Naive thymus-derived CD4-positive, alpha-beta T cell (primary cell): ENCODE measurements at regions not wholly inside any gene's neighbourhood (a gene's known extent, or its start where the extent isn't known, plus 50 kb on each side); places are given as distances from the start of the nearest gene placed in this dataset.

ENCODE experiments used
- ATAC-seq: fragments of 150-1000 bp; cut with Tn5 transposase; 2 replicates; pipeline ENCODE4 v1.10.0; 2021; ENCODE audit warnings: mild to moderate bottlenecking, moderate library complexity
- CTCF ChIA-PET: fragments of 350-600 bp; sonication (Branson Sonifier 250); formaldehyde crosslinking; loops from one replicate; lab custom pipeline; 2021; ENCODE audit warnings: antibody characterized with exemption; lab: Charles Lee
- POLR2A ChIA-PET: fragments of 350-600 bp; sonication (Branson Sonifier 250); formaldehyde crosslinking; loops from one replicate; lab custom pipeline; 2021; ENCODE audit warnings: antibody characterized with exemption, inconsistent platforms; lab: Charles Lee
- DNase-seq, 9 donors: peaks; one replicate each; pipeline versions ENCODE4 v3.0.0 to v3.0.0-alpha.2; 2020 to 2022; ENCODE audit warnings: mixed read lengths in 1 of 9
- H3K27ac ChIP-seq: one replicate; pipeline ENCODE4 v1.7.0; 2013; ENCODE audit warnings: mild to moderate bottlenecking, low read depth, low read length, moderate library complexity
- H3K27me3 ChIP-seq, 2 donors: one replicate each; pipeline ENCODE4 v1.7.0; 2013; ENCODE audit warnings: low read length in 2 of 2, mild to moderate bottlenecking in 2 of 2, moderate library complexity in 2 of 2; ENCODE audit not compliant: control insufficient read depth in 2 of 2, insufficient read depth in 2 of 2
- H3K36me3 ChIP-seq, 3 experiments: 1 replicate in 2 of 3; 2 replicates in 1 of 3; pipeline ENCODE4 v1.7.0; 2013; ENCODE audit warnings: low read length in 3 of 3, mild to moderate bottlenecking in 3 of 3, moderate library complexity in 1 of 3; ENCODE audit not compliant: insufficient read depth in 3 of 3, control insufficient read depth in 2 of 3
- H3K4me1 ChIP-seq, 2 donors: one replicate each; pipeline ENCODE4 v1.7.0; 2013; ENCODE audit warnings: low read length in 2 of 2, mild to moderate bottlenecking in 2 of 2, moderate library complexity in 1 of 2; ENCODE audit not compliant: control insufficient read depth in 2 of 2, insufficient read depth in 2 of 2
- H3K4me3 ChIP-seq: 2 replicates; pipeline ENCODE4 v1.7.0; 2013; ENCODE audit warnings: mild to moderate bottlenecking, low read length
- H3K9me3 ChIP-seq, 3 experiments: 1 replicate in 2 of 3; 2 replicates in 1 of 3; pipeline ENCODE4 v1.7.0; 2013; ENCODE audit warnings: low read length in 3 of 3; ENCODE audit not compliant: control insufficient read depth in 2 of 3
- H3K27ac Mint-ChIP-seq, 9 donors: one replicate each; pipeline ENCODE4 v1.8.0; 2020 to 2022; ENCODE audit warnings: mixed read lengths in 9 of 9, mild to moderate bottlenecking in 8 of 9, moderate library complexity in 5 of 9, inconsistent platforms in 2 of 9
- H3K27me3 Mint-ChIP-seq, 5 donors: one replicate each; pipeline ENCODE4 v1.8.0; 2021 to 2022; ENCODE audit warnings: mixed read lengths in 5 of 5, mild to moderate bottlenecking in 1 of 5
- H3K36me3 Mint-ChIP-seq, 5 donors: one replicate each; pipeline ENCODE4 v1.8.0; 2020 to 2022; ENCODE audit warnings: mixed read lengths in 5 of 5, mild to moderate bottlenecking in 3 of 5, inconsistent platforms in 1 of 5
- H3K4me1 Mint-ChIP-seq, 7 donors: one replicate each; pipeline ENCODE4 v1.8.0; 2020 to 2022; ENCODE audit warnings: mixed read lengths in 7 of 7, mild to moderate bottlenecking in 3 of 7, inconsistent platforms in 1 of 7
- H3K4me3 Mint-ChIP-seq, 10 donors: one replicate each; pipeline ENCODE4 v1.8.0; 2020 to 2022; ENCODE audit warnings: mild to moderate bottlenecking in 10 of 10, mixed read lengths in 10 of 10, moderate library complexity in 6 of 10, inconsistent platforms in 2 of 10
- H3K9me3 Mint-ChIP-seq, 11 donors: one replicate each; pipeline ENCODE4 v1.8.0; 2020 to 2022; ENCODE audit warnings: mixed read lengths in 11 of 11, mild to moderate bottlenecking in 4 of 11, inconsistent platforms in 1 of 11, moderate library complexity in 1 of 11
- intact Hi-C, 2 donors: fragments of 100-400 bp; cut with micrococcal nuclease; formaldehyde crosslinking; loops; one replicate each; pipeline ENCODE4 v1.15.1; 2023

- no peak overlapping the region for H3K27ac ChIP-seq
- ChIA-PET CTCF (no interaction called here), POLR2A (no interaction called here)
- H3K36me3 ChIP-seq = no peaks in the 10 kb centered on the region
- intact Hi-C loops = no loop called here
- no peaks in the 10 kb centered on the region for H3K36me3 Mint-ChIP-seq
- no peaks in the 10 kb centered on the region for H3K4me1 Mint-ChIP-seq
- no peaks in the 10 kb centered on the region for H3K4me1 ChIP-seq
- no peak overlapping the region for H3K4me3 Mint-ChIP-seq
- H3K9me3 ChIP-seq = no peaks in the 10 kb centered on the region
- DNase-seq = no peak
- H3K27me3 ChIP-seq = no peaks in the 10 kb centered on the region
- H3K9me3 Mint-ChIP-seq = peaks cover 0 to 3% (median 0%) of the 10 kb centered on the region in 11 donors
- H3K27ac Mint-ChIP-seq = no peak overlapping the region
- no peaks in the 10 kb centered on the region for H3K27me3 Mint-ChIP-seq
- no peak overlapping the region for H3K4me3 ChIP-seq
- no peak for ATAC-seq
These were observed 181.9 kb upstream of the CDH7 start for GRCh38 chr18:65568866-65569265.

- Mint-ChIP-seq H3K9me3 (peaks cover 0 to 6% (median 0%) of the 10 kb centered on the region in 11 donors), H3K27ac (no peak overlapping the region), H3K36me3 (no peaks in the 10 kb centered on the region), H3K4me3 (no peak overlapping the region), H3K4me1 (no peaks in the 10 kb centered on the region), H3K27me3 (no peaks in the 10 kb centered on the region)
- no peak overlapping the region for H3K4me3 ChIP-seq
- ChIA-PET POLR2A (interaction anchor here (0.6 kb wide), 1 partner anchor 205 kb away, joined by 3 read pairs; no protein-coding TSS in a partner anchor), CTCF (no interaction called here)
- H3K9me3 ChIP-seq = no peaks in the 10 kb centered on the region
- H3K27me3 ChIP-seq = no peaks in the 10 kb centered on the region
- DNase-seq (no peak), ATAC-seq (no peak)
- intact Hi-C loops = no loop called here
- H3K36me3 ChIP-seq = no peaks in the 10 kb centered on the region
- no peaks in the 10 kb centered on the region for H3K4me1 ChIP-seq
- no peak overlapping the region for H3K27ac ChIP-seq
These were observed 183.4 kb upstream of the CDH7 start for GRCh38 chr18:65567372-65567771.

- no peak overlapping the region for H3K4me3 Mint-ChIP-seq
- peaks cover 0 to 30% (median 5%) of the 10 kb centered on the region in 11 donors for H3K9me3 Mint-ChIP-seq
- DNase-seq = no peak
- no peak overlapping the region for H3K27ac Mint-ChIP-seq
- H3K9me3 ChIP-seq = no peaks in the 10 kb centered on the region
- H3K4me3 ChIP-seq = no peak overlapping the region
- POLR2A ChIA-PET = no interaction called here
- H3K4me1 Mint-ChIP-seq = no peaks in the 10 kb centered on the region
- intact Hi-C loops = no loop called here
- CTCF ChIA-PET = no interaction called here
- H3K27ac ChIP-seq = no peak overlapping the region
- H3K4me1 ChIP-seq = no peaks in the 10 kb centered on the region
- no peaks in the 10 kb centered on the region for H3K27me3 Mint-ChIP-seq
- no peaks in the 10 kb centered on the region for H3K36me3 ChIP-seq
- H3K36me3 Mint-ChIP-seq = no peaks in the 10 kb centered on the region
- ATAC-seq = no peak
- no peaks in the 10 kb centered on the region for H3K27me3 ChIP-seq
These were observed 202.5 kb upstream of the CDH7 start for GRCh38 chr18:65548316-65548715.

GRCh38 chr18:65547046-65547445 lies 203.8 kb upstream of the CDH7 start:
- CTCF ChIA-PET = no interaction called here

GRCh38 chr18:65544701-65545100 lies 206.1 kb upstream of the CDH7 start:
- Histone ChIP-seq H3K4me1 (no peaks in the 10 kb centered on the region), H3K36me3 (no peaks in the 10 kb centered on the region), H3K27me3 (no peaks in the 10 kb centered on the region), H3K4me3 (no peak overlapping the region), H3K9me3 (no peaks in the 10 kb centered on the region), H3K27ac (no peak overlapping the region)
- Mint-ChIP-seq H3K36me3 (no peaks in the 10 kb centered on the region), H3K4me3 (no peak overlapping the region), H3K27ac (no peak overlapping the region), H3K27me3 (no peaks in the 10 kb centered on the region), H3K9me3 (peaks cover 0 to 30% (median 5%) of the 10 kb centered on the region in 11 donors), H3K4me1 (no peaks in the 10 kb centered on the region)
- ATAC-seq (no peak), DNase-seq (no peak)
- ChIA-PET CTCF (no interaction called here), POLR2A (no interaction called here)
- intact Hi-C loops = no loop called here

More at GRCh38 chr18:65547046-65547445, 203.8 kb upstream of the CDH7 start:
- intact Hi-C loops = no loop called here
- DNase-seq = no peak
- POLR2A ChIA-PET = no interaction called here
- Mint-ChIP-seq H3K36me3 (no peaks in the 10 kb centered on the region), H3K4me1 (no peaks in the 10 kb centered on the region), H3K27me3 (no peaks in the 10 kb centered on the region), H3K27ac (no peak overlapping the region), H3K4me3 (no peak overlapping the region), H3K9me3 (peaks cover 0 to 30% (median 5%) of the 10 kb centered on the region in 11 donors)
- no peak overlapping the region for H3K27ac ChIP-seq
- H3K9me3 ChIP-seq = no peaks in the 10 kb centered on the region
- H3K4me1 ChIP-seq = no peaks in the 10 kb centered on the region
- no peaks in the 10 kb centered on the region for H3K27me3 ChIP-seq
- no peaks in the 10 kb centered on the region for H3K36me3 ChIP-seq
- no peak overlapping the region for H3K4me3 ChIP-seq
- no peak for ATAC-seq

- Histone ChIP-seq H3K4me1 (no peaks in the 10 kb centered on the region), H3K27ac (no peak overlapping the region), H3K9me3 (no peaks in the 10 kb centered on the region), H3K4me3 (no peak overlapping the region), H3K27me3 (no peaks in the 10 kb centered on the region), H3K36me3 (no peaks in the 10 kb centered on the region)
- no peaks in the 10 kb centered on the region for H3K36me3 Mint-ChIP-seq
- no peaks in the 10 kb centered on the region for H3K27me3 Mint-ChIP-seq
- ChIA-PET CTCF (no interaction called here), POLR2A (no interaction called here)
- H3K27ac Mint-ChIP-seq = no peak overlapping the region
- H3K4me1 Mint-ChIP-seq = no peaks in the 10 kb centered on the region
- no peak overlapping the region for H3K4me3 Mint-ChIP-seq
- no peak for DNase-seq
- intact Hi-C loops = no loop called here
- H3K9me3 Mint-ChIP-seq = peaks cover 1 to 29% (median 9%) of the 10 kb centered on the region in 11 donors
- ATAC-seq = no peak
These were observed 222.8 kb upstream of the CDH7 start for GRCh38 chr18:65527879-65528633.

GRCh38 chr18:65526099-65526498 lies 224.7 kb upstream of the CDH7 start:
- ChIA-PET POLR2A (no interaction called here), CTCF (no interaction called here)
- Mint-ChIP-seq H3K27me3 (no peaks in the 10 kb centered on the region), H3K27ac (no peak overlapping the region), H3K4me1 (no peaks in the 10 kb centered on the region), H3K4me3 (no peak overlapping the region), H3K36me3 (no peaks in the 10 kb centered on the region), H3K9me3 (peaks cover 4 to 29% (median 9%) of the 10 kb centered on the region in 11 donors)
- no peak overlapping the region for H3K4me3 ChIP-seq
- H3K27ac ChIP-seq = no peak overlapping the region
- H3K4me1 ChIP-seq = no peaks in the 10 kb centered on the region
- ATAC-seq (no peak), DNase-seq (no peak)
- no peaks in the 10 kb centered on the region for H3K36me3 ChIP-seq
- no peaks in the 10 kb centered on the region for H3K27me3 ChIP-seq
- intact Hi-C loops = no loop called here
- no peaks in the 10 kb centered on the region for H3K9me3 ChIP-seq
